ENCODE measurements at regions not wholly inside any gene's neighbourhood (a gene's known extent, or its start where the extent isn't known, plus 50 kb on each side); places are given as distances from the start of the nearest gene placed in this dataset.

- DNase-seq: no peak
- TF ChIP-seq CTCF (IDR thresholded peaks at IDR 0.05; ENCODE audit: low read depth, low read length, missing control alignments): no peak
These were observed 63.6 kb upstream of the TTLL7 start for GRCh38 chr1:84062496-84062895.

GRCh38 chr1:84061336-84061735, 62.4 kb upstream of the TTLL7 start:
- in situ Hi-C loops (cut with HindIII; ENCODE audit: low pct_ligation_motif_present, low sequenced_read_pairs): no loop called here
- TF ChIP-seq CTCF (IDR thresholded peaks at IDR 0.05; ENCODE audit: low read depth, low read length, missing control alignments): no peak

More at GRCh38 chr1:84062496-84062895, 63.6 kb upstream of the TTLL7 start:
- H3K4me3 ChIP-seq (ENCODE audit: low read depth, low read length): no peak overlapping the region
- H3K27ac ChIP-seq: no peak overlapping the region
- in situ Hi-C loops (cut with HindIII; ENCODE audit: low pct_ligation_motif_present, low sequenced_read_pairs): no loop called here
- no peaks in the 10 kb centered on the region for H3K36me3 ChIP-seq (replicated peaks)
- no peaks in the 10 kb centered on the region for H3K27me3 ChIP-seq (replicated peaks)

GRCh38 chr1:84060781-84061180, 61.8 kb upstream of the TTLL7 start:
- no peak for TF ChIP-seq CTCF (IDR thresholded peaks at IDR 0.05; ENCODE audit: low read depth, low read length, missing control alignments)
- Histone ChIP-seq H3K27me3 (replicated peaks) (no peaks in the 10 kb centered on the region), H3K36me3 (replicated peaks) (no peaks in the 10 kb centered on the region), H3K27ac (no peak overlapping the region), H3K4me3 (ENCODE audit: low read depth, low read length) (no peak overlapping the region)
- DNase-seq: no peak
- in situ Hi-C loops (cut with HindIII; ENCODE audit: low pct_ligation_motif_present, low sequenced_read_pairs): no loop called here

More at GRCh38 chr1:84061336-84061735, 62.4 kb upstream of the TTLL7 start:
- DNase-seq: no peak
- no peaks in the 10 kb centered on the region for H3K27me3 ChIP-seq (replicated peaks)
- no peak overlapping the region for H3K4me3 ChIP-seq (ENCODE audit: low read depth, low read length)
- H3K36me3 ChIP-seq (replicated peaks): no peaks in the 10 kb centered on the region
- H3K27ac ChIP-seq: no peak overlapping the region

GRCh38 chr1:84048820-84049219, 49.9 kb upstream of the TTLL7 start:
- Histone ChIP-seq H3K27me3 (replicated peaks) (no peaks in the 10 kb centered on the region), H3K36me3 (replicated peaks) (no peaks in the 10 kb centered on the region), H3K4me3 (ENCODE audit: low read depth, low read length) (no peak overlapping the region), H3K27ac (no peak overlapping the region)
- TF ChIP-seq CTCF (IDR thresholded peaks at IDR 0.05; ENCODE audit: low read depth, low read length, missing control alignments): no peak
- DNase-seq: no peak
- in situ Hi-C loops (cut with HindIII; ENCODE audit: low pct_ligation_motif_present, low sequenced_read_pairs): no loop called here
